ENCODE measurements at regions not wholly inside any gene's neighbourhood (a gene's known extent, or its start where the extent isn't known, plus 50 kb on each side); places are given as distances from the start of the nearest gene placed in this dataset.

- no peak for DNase-seq
Observed at GRCh38 chr10:47173929-47174442, 126.0 kb upstream of the GDF10 start.

GRCh38 chr10:47175181-47176123 lies 124.5 kb upstream of the GDF10 start:
- no peak for DNase-seq

GRCh38 chr10:47176206-47176902 lies 123.6 kb upstream of the GDF10 start:
- DNase-seq = no peak

DNA sequence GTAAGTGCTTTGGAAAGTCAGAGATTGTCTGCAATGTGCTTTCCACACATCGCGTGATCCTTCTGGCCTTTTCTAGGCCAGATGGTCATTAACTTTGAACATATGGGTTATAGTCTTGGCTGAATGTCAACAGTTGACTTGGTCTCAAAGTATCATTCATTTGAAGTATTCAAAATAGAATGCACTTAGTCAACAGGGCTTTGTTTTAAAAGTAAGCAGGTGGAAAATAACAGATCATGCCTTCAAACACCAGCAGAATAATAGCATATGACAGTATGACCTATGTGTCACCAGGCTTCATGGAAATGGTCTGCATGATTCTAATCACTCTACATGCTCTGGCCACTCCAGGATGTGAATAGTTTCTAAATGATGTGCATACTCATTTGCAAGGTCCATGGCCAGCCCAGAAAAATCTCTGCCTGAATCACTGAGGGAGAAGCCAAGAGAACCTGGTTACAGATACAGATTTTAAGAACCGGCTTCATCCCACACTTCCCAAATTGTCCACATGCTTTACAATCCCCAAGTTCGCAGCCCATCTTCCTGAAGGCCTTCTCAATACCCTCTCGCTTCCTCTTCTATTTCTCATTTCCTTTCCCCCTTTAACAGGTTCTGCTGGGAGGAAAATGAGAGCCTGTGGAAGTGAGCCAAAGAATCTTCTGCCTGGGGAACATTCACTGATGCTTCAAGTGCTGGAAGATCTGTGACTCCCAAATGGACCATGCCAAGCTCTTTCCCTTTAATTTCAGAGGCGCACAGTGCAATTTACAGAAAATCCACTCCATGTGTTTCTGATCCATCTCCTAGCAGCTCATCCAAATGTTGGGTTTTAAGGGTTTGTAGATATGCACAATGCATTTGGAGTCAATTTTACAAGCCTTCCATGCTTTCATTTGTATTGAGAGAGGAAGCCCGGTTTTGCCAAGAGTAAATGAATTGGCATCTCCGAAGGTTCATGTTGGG lies 122.8 kb upstream of the GDF10 start:
- no peak for DNase-seq

GRCh38 chr10:47178537-47179290 lies 121.3 kb upstream of the GDF10 start:
- DNase-seq = no peak

DNA sequence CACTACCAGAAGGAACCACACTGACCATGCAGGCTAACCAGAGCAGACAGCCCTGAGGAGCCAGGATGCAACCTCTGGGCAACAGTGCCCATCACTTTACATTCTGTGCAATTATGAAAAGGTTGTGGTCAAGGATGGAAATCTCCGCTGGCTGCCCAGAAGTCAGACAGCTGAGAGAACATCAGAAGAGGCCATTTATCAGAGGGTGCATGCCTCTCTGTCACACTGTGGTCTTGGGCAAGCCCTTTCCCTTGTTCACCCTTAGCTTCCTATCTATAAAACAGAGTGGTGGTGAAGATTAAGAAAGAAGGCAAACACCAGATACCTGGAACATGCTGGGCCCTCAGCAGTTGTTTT lies 120.7 kb upstream of the GDF10 start:
- no peak for DNase-seq

GRCh38 chr10:47181052-47181849 lies 118.7 kb upstream of the GDF10 start:
- DNase-seq = no peak

GRCh38 chr10:47182934-47183703 lies 116.9 kb upstream of the GDF10 start:
- DNase-seq = no peak

GRCh38 chr10:47183704-47184041 lies 116.3 kb upstream of the GDF10 start:
- DNase-seq = no peak

DNA sequence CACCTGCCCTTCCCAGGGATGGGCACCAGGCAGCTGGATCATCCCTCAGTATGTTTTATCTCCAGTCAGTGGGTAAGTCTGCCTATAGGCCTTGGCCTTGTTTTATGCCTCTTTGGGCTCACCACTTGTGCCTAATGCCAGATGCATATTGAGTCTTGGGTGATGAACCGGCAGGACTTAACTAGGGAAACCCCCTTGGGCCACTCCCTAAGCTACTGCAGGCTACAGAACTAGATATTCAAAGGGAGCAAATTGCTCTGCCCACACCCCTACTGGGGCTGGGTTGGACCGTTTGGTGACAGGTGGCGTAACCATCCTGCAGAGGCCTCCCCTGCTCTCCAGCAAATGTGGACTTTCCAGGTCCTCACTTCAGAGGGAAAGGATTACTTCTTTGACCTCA lies 115.7 kb upstream of the GDF10 start:
- no peak for DNase-seq

DNA sequence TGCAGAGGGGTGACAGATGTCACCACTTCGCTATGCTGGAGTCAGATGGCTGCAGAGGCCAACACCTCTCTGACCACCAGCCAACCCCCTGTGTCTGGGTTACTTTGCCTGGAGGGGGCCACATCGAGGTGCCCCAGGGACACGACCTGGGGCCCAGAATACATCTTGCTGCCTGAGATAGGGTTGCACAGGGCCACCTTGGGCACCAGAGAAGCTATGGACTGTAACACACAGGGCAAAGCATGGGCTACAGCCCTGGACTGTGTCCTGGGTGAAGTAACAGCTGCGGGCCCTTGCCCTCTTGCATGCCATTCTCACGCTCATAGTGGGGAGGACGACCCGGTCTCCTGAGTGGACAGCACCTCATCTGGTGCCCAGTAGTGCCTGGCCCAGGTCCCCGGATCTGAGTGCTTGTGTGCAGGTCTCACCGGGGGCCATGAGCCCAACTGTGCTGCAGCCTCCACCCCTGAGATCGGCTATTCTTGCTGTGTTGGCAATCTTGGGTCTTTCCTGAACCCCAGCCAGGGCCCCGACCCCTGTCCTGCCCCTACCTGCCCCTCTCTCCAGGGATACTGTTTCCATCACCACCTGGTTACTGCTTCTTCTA lies 115.2 kb upstream of the GDF10 start:
- no peak for DNase-seq

- DNase-seq = no peak
Observed at GRCh38 chr10:47186941-47187340, 113.1 kb upstream of the GDF10 start.

DNA sequence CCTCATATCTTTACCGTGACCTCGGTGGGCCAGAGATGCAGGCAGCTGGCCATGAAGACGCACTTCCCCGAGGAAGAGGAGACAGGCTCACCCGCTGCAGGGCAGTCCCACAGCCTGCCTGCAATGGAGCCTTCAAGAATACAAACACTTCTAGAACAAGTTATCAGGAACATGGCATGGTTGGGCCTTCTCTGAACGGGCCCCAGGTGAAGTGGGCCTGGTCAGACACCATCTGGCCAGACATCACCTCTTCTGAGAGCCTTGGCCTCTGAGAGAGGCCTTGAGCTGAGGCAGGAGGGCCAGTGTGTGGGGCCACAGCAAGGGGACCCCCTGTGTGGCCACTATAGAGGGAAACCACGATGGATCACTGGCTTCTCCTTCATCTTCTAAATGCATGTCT lies 112.4 kb upstream of the GDF10 start:
- DNase-seq = no peak

- no peak for DNase-seq
Observed at GRCh38 chr10:47188156-47188555, 111.8 kb upstream of the GDF10 start.

- no peak for DNase-seq
Observed at GRCh38 chr10:47189802-47190201, 110.2 kb upstream of the GDF10 start.

DNA sequence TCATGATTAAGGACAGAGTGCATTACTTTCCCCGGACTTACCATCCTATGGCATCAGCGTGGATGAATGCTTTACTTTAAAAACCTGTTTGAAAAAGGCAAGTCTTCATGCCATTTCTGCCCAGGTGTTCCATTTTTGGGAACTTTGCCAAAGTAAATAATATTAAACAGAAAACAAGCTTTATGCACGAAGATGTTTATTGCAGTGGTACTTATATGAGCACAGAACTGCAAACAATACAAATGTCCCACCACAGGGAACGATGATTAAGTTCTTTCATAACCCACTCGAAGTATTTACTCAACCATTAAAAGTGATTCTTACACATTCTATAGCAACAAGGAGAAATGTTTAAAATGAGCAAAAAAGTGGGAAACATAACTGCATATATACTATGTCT lies 109.7 kb upstream of the GDF10 start:
- no peak for DNase-seq

GRCh38 chr10:47190802-47191450 lies 109.1 kb upstream of the GDF10 start:
- DNase-seq = no peak

- DNase-seq = no peak
Observed at GRCh38 chr10:47192273-47192672, 107.7 kb upstream of the GDF10 start.

GRCh38 chr10:47193666-47194065 lies 106.3 kb upstream of the GDF10 start:
- no peak for DNase-seq
